ENCODE measurements at regions not wholly inside any gene's neighbourhood (a gene's known extent, or its start where the extent isn't known, plus 50 kb on each side); places are given as distances from the start of the nearest gene placed in this dataset.
"Not testable (repeated sequence)": the region's sequence is repeated elsewhere in the genome, so short reads cannot be mapped to it uniquely, and the experiment has no call there.

DNA sequence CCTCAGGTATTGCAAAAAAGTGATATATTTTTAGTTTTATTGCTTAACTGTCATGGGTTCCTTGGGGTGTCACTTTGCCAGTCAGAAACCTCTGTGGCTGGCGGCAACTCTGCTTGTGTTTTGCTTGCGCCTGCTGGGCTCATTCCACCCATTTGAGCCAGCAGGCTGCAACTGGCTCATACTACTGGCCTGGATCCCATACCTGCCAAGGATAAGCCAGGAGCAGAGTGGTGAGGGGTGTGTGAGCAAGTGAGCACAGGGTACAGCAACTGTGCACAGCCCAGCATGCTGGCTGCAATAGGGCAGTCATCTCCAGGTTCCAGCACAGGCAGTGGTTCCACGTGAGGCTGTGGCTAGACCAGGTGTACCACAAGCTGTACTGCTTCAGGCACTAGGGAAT, 687.5 kb downstream of the NYAP2 start:
- TF ChIP-seq, protein P1, sequence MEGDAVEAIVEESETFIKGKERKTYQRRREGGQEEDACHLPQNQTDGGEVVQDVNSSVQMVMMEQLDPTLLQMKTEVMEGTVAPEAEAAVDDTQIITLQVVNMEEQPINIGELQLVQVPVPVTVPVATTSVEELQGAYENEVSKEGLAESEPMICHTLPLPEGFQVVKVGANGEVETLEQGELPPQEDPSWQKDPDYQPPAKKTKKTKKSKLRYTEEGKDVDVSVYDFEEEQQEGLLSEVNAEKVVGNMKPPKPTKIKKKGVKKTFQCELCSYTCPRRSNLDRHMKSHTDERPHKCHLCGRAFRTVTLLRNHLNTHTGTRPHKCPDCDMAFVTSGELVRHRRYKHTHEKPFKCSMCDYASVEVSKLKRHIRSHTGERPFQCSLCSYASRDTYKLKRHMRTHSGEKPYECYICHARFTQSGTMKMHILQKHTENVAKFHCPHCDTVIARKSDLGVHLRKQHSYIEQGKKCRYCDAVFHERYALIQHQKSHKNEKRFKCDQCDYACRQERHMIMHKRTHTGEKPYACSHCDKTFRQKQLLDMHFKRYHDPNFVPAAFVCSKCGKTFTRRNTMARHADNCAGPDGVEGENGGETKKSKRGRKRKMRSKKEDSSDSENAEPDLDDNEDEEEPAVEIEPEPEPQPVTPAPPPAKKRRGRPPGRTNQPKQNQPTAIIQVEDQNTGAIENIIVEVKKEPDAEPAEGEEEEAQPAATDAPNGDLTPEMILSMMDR (IDR thresholded peaks at IDR 0.05; ENCODE audit: borderline replicate concordance, insufficient read depth, low read depth, low read length), result no peak
- no peak overlapping the region for H3K4me3 ChIP-seq (ENCODE audit: low read depth, low read length)

DNA sequence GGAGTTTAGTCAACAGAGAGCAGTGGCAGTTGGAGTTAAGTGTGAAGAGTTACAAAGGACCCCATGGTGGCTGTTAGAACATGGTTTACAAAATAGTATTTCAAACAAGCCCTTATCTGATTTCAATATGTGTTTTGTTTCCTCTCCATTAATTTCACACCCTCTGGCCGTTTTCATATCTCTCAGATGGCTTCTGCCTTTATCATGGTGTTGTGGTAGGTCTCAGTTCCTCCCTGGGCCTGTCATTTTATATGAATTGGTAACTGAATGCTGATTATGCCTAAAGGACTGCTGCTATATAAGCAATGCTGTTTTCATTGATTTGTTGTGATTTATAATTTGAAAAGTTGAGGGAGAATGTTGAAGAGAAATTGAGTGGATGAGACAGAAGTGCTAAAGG, 686.7 kb downstream of the NYAP2 start:
- no peak overlapping the region for H3K4me3 ChIP-seq (ENCODE audit: low read depth, low read length)
- TF ChIP-seq, protein P1 (IDR thresholded peaks at IDR 0.05; ENCODE audit: borderline replicate concordance, insufficient read depth, low read depth, low read length), result no peak

DNA sequence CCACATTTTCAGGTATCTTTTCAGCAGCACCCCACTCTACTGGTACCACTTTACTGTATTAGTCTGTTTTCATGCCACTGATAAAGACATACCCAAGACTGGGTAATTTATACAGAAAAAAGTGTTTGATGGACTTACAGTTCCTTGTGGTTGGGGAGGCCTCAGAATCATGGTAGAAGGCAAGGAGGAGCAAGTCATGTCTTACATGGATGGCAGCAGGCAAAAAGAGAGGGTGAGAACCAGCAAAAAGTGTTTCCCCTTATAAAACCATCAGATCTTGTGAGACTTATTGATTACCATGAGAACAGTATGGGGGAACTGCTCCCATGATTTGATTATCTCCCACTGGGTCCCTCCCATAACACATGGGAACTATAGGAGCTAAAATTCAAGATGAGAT, 685.9 kb downstream of the NYAP2 start:
- not testable (repeated sequence) for H3K4me3 ChIP-seq (ENCODE audit: low read depth, low read length)

DNA sequence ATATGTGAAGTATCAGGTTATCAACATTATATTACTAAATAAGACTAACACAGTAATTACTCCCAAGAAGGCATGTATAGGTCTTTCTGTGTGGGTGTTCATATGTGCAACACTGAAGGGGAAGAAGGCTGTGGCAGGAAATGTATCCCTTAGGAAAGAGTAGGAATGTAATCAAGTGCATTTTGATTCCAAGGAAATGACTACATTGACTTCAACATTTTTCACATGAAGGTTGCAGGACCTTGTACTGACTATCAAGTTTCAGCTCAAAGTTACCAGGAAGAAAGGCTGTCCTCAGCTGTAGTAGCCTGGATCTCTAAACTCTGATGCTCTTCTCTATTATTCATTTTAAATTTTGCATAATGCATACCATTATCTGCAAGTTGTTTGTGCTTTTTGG, 680.8 kb downstream of the NYAP2 start:
- no peak overlapping the region for H3K4me3 ChIP-seq (ENCODE audit: low read depth, low read length)
- TF ChIP-seq, protein P1 (IDR thresholded peaks at IDR 0.05; ENCODE audit: borderline replicate concordance, insufficient read depth, low read depth, low read length), result no peak

DNA sequence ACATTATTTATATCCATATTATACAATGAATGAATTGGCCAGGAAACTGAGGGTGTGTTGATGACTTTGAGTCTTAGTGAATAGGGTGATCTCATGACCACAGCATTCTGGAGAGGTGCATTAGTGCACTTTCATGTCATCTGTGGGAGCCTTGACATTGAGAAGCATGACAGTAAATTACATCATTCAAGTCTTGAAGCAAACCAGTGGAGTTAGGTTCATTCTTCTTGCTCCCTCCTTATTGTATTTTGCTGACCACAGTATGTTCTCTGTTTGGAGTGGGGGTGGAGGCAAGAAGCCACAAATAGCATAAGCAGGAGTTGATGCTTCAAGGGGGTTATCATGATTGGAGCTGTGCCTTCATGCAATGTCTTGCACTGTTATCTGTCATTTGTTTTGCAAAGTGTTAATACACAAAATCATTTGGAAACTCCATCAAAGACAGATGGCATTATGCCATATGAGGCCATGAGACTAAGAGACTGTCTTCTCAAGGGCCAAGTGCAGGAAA, 680.2 kb downstream of the NYAP2 start:
- TF ChIP-seq, protein P1 (IDR thresholded peaks at IDR 0.05; ENCODE audit: borderline replicate concordance, insufficient read depth, low read depth, low read length), result no peak
- no peak overlapping the region for H3K4me3 ChIP-seq (ENCODE audit: low read depth, low read length)

DNA sequence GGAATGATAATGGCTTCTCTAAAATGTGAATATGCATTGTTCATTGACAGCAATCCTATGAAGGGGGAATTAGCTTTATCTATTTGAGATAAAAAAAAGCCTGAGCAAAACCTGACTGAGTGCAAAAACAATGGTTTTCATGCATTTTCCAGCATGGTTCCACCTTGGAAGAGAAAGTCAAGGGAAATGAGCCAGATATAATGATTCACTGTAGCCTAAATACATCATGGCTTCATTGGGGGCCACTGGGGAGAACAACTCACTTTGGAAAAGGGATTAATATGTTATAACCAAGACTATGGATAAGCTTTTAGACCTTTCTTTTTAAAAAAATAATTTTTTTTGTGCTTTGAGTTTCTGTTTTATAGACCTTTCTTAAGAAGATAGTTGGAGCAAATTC, 679.7 kb downstream of the NYAP2 start:
- H3K4me3 ChIP-seq (ENCODE audit: low read depth, low read length), result no peak overlapping the region
- TF ChIP-seq, protein P1 (IDR thresholded peaks at IDR 0.05; ENCODE audit: borderline replicate concordance, insufficient read depth, low read depth, low read length), result no peak

DNA sequence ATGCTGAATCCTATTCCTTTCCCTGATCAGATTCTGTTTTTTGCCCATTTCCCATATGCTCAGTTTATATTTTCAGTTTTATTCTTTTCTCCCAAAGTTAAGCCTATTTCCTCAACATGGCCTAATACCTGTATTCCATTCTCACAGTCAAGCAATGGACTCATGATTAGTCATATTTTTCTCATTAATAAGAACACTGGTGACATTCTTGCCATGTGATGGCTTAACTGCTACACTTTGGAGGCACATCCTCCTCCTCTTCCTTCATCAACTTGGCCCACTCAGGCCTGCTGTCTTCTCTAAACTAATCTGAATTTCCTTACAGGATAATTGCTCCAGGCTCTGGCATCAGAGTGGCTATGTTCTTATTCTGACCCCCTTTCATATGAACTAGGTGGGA, 679.2 kb downstream of the NYAP2 start:
- TF ChIP-seq, protein P1 (IDR thresholded peaks at IDR 0.05; ENCODE audit: borderline replicate concordance, insufficient read depth, low read depth, low read length), result no peak
- no peak overlapping the region for H3K4me3 ChIP-seq (ENCODE audit: low read depth, low read length)

DNA sequence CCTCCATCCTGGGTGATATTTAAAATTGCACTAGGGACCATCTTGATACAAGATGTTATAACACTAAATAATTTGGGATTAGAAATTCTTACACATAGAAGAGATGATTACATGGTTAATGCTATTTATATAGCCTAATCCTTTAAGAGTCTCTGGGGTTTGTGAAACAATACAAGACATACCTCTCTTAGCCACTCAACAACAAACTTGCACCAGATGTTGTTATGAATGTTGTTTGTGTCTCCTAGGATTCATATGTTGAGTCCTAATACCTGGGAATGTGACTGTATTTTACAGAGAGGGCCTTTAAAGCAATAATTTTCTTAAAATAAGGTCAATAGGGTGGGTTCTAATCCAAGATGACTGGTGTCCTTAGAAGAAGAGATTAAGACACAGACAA, 678.3 kb downstream of the NYAP2 start:
- TF ChIP-seq, protein P1 (IDR thresholded peaks at IDR 0.05; ENCODE audit: borderline replicate concordance, insufficient read depth, low read depth, low read length), result no peak
- H3K4me3 ChIP-seq (ENCODE audit: low read depth, low read length), result no peak overlapping the region

Measured in GM12875 (cell line).